Skin of body (tissue), 1 donor: ENCODE measurements at regions not wholly inside any gene's neighbourhood (a gene's known extent, or its start where the extent isn't known, plus 50 kb on each side); places are given as distances from the start of the nearest gene placed in this dataset.

Source experiments
- DNase-seq: peaks from one replicate; lab custom pipeline; 2025; lab: John Stamatoyannopoulos, UW

DNA sequence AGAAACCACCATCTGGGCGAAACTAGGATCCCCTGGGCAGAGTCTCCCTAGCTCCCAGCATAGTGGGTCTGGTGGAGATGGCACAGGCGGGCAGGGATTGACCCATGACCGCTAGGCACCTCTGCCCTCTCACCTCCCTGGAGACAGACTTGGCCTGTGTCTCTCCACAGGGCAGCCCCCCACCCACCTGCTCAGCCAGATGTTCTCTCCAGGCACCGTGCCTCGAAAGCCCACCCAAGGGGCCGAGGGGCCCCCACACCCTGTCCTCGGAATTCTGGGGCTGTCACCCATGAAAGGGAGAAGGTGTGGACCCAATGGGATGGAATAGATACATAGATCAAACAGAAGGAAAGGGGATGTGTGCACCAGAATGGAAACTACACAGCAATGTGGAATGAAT lies 229.1 kb upstream of the RTL1 start:
- DNase-seq, result no peak

DNA sequence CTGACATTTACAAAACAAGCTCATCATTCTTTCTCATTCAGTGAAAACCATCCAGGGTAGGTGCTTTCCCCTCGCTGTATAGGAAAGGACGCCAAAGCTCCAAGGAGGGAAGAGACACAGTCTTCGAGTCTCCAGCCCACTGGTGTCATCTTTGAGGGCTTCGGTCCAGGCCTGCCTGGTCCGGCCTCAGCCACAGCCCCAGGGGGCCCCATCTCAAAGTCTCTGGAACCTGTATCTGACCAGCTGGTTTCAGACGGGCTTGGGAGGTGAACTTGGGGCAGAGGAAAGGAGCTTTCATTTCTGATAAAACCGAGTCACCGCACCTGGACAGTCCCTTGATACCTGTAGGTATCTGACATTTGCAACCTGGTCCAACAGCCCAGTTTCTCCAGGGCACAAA lies 229.5 kb upstream of the RTL1 start:
- DNase-seq, result no peak

DNA sequence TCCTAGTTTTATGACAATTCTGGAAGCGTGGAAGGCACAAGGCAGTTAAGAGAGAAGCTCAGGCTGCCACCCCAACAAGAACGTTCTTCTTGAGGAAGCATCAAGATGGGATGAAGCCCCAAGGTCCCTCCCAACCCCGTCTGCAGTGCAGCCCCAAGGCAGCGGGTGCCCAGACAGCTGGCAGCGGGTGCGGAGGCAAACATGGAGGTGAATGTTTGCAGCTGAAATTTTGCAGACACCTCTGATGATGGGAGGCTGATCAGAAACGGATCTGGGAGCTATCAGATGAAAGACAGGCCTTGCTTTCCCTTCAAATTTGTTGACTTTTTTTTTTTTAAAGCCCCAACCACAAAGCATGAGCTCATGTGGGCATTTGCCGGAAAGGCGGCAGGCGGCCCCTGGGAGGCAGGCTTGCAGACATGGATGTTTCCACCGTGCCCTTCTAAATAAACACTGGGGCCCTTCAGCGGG lies 230.7 kb upstream of the RTL1 start:
- no peak for DNase-seq

DNA sequence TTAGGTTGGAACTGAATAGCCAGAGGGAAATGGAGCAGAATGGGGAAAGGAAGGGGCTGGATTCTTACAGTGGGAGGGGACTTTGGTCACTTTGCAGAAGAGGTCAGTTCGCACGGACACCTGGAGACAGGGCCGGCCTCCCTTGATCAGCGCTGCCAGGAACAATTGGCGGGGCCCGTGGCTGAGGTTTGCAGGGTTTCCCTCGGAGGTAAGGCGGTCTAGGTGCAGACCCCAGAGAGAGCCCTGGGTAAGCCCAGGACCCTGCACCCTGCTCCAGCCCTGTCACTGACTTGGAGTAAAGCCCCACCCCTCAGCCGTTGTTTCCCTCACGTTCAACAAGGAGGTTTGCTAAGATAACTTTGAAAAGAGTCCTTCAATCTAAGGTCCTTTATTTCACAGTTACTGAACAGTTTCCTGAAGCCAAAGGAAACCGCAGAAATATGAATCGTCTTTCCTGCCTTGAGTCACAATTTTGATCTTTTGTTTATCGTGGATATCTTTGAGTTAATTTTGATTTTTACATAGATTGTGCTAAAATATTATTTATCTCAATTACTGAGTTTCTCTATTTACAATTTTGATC lies 231.4 kb upstream of the RTL1 start:
- no peak for DNase-seq

DNA sequence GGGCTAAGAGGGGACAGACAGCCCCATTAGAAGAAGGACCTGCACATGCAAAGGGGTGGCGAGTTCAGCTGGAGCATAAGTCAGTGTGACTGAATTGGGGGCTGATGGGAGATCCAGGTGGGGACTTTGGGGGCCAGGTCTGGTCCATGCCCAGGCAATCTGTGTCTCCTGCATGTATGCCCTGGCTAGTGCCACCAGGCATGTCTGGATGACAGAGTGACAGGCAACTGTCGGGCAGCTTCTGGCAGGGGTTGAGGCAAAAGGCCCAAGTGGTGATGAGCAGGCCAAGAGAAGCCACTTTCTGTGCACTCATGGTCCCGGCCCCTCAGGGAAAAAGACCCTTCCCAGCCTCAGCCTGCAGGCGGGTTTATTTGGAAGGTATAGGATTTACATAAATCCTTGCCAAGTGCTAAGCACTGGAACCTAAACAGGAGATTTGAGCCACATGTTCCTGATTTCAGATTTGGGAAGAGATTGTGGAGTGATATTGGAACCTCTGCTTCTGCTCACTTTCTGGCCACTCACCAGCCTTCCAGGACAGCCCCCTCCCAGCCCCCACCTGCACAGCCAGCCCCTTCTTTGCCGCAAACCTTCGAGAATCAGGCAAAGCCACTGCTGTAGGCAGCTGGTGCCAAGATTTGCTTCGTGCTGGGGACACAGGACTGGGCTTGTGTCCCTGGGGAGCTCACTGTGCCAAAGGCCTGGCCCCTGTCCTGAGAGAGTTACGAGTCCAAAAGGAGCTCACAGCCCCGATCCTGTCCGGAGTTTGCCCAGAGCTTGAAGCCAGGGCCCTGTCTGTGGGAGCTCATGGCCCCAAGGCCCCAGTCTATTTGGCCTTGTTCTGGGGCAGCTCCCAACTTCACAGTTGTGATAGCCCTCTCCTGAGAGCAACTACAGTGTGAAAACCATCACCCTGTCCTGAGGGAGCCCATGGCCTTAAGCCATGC lies 232.5 kb upstream of the RTL1 start:
- DNase-seq, result no peak

DNA sequence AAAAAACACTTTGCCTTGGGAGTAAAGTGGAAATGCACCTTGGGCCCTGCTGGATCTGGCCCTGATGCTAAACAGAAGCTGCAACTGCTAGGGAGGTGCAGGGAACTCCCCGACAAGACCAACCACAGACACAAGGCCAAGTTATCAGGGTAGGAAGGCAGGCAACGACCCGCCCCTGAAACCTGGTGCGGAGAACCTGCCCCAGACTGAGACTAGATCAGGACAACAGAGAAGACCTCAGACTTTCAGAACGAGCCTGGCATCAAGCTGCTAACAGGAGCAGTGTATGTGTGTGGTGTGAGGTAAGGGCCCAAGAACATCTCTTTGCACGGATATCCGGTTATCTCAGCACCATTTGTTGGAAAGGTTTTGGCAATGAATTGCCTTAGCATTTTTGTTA lies 233.7 kb upstream of the RTL1 start:
- no peak for DNase-seq

DNA sequence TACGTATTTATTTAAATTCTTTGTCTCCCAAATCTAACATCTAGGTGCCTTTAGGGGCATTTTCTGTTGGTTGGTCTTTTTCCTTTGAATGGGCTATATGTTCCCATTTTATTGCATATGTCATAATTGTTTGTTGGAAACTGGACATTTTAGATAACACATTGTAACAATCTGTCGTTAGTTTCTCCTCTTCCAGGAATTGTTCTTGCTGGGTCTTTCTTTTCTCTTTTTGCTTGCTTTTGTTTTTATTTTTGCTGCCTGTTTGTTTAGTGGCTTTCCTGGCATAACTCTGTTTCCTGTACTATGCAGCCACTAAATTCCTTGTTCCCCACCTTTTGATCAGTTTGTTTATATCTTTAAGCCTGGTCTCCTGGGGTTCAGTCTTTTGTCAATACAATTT lies 244.3 kb upstream of the RTL1 start:
- no peak for DNase-seq

DNA sequence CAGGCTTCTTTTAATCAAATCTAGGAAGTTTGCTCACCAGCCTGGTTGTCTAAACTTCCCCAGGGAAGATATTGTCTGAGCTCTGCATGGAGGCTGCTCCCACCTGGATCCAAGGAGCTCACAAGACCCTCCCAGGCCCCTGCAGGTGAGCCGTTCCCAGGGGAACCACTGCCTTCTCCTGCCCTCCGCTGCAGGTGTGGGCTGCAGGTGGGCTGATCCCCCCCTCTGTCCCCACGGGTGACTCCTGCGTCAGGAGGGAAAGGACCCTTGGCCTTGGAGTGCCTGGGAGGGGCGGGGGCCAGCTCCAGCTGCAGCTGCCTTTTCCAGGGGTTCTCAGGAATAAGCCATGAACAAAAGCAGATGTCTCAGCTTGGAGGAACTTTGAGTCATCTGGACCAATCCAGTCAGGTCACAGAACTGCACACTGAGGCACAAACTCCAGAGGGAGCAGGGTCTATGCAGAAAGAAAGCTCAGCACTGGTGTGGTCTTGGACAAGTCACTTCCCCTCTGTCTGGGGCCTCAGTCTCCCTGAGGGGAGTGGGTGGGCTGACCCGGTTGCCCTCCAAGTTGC lies 246.6 kb upstream of the RTL1 start:
- no peak for DNase-seq

DNA sequence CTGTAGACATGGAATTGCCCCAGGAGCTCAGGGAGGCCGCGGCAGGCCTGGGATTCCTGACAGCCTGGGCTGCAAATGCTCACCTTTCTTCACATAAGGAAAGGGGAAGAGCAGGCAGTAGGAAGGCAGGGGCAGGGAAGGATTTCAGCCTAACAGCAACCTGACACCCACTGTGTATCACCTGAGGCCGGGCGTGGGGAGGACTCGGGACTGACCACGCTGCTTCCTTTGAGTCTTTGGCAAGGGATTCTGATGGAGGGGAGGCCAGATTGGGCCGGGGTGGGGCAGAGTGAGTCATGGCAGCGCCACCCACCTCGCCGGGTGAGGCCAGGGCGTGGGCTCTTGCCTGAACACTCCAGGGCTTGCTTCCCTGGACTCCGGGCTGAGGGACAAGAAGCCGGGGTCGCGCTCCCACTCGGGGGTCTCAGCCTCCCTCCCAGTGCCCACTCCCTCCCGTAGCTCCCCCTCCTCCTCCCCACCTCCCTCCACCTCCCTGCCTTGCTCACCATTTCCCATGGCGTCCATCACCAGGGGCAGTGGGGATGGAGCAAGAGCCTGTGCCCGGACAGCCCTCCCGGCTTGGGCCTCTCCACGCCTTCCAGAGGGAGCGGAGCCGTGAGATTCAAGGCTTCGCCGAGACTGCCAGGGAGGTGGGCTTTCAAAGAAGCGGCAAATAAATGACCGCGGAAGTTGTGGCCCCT lies 247.9 kb upstream of the RTL1 start:
- no peak for DNase-seq

DNA sequence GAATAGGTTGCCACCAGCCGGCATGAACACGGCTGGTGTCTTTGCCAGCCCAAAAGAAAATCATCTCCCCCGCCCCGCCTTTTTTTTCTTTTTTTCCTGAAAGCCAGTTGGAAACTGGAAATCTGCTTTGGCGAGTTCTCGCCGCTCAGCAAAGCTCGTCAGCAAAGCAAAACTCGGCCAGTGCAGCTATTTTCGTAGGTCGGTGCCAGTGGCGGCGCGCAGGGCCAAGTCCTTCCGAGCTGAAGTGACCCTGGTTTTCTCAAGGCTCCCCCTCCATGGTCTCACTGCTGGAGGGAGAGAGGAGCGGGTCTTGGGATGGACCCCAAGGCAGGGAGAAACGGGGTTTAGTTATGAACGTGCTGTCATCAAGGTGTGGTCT lies 248.4 kb upstream of the RTL1 start:
- DNase-seq, result no peak

DNA sequence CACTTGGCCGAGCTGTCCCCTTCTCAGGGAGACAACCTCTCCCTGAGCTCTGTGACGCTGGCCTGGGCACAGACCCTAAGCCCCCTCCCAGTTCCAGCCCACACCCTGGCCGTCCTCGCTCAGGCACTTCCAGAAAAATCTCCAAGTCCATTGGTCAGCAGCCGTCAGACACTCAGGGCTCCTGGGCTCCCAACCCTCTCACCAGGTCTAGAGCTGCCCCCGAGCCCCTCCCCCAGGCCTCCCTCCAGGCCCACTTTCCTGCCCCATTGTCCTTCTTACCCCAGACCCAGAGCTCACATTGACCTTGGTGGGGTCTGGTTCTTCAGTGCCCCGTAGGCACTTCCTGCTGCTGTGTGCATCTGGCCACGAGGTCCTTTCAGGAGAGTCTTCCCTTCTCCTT lies 249.3 kb upstream of the RTL1 start:
- no peak for DNase-seq

DNA sequence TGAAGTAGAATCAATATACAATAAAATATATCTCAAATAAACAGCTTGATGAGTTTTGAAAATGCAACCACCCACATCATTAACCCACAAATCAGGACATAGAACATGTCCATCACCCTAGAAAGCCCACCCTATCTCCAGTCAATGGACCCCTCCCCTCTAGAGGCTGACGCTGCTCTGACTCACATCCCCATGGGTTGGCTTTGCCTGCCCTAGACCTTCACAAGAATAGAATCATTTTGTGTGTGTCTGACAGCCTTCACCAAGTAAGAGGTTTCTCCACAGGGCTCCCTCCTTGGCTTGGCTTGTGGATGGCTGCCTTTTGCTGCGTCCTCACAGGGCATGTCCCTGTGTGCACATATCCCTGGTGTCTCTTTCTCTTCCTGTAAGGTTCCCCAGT lies 250.2 kb upstream of the RTL1 start:
- no peak for DNase-seq

DNA sequence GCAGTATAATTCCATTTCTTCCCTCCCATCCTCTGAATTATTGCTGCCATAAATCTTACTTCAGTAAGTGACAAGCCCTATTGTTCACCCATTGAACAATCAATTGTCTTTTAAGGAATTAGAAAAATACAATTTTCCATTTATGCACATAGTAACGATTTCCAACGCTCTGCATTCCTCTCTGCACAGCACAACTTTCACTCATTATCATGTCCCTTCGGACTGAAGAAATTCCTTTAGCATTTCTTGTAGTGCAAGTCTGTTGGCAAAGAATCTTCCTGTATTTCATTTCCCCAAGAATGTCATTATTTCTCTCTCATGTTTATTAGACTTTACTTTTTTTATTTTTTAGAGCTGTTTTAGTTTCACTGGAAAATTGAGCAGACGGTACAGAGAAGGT lies 252.1 kb upstream of the RTL1 start:
- DNase-seq, result peak; percentile 72

DNA sequence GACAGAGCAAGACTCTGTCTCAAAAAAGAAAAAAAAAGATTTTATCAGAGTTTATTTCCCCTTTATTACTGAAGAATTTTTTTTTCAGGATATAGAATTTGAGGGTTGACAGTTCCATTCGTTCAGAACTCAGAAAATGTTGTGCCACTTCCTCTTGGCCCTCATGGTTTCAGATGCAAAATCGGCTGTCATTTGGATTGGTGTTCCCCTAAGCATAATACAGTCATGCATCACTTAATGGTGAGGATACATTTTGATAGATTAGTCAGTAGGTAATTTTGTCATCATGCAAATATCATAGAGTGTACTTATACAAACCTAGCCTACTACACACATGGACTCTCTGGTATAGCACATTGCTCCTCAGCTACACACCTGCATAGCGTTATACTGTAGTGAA lies 263.9 kb upstream of the RTL1 start:
- no peak for DNase-seq

DNA sequence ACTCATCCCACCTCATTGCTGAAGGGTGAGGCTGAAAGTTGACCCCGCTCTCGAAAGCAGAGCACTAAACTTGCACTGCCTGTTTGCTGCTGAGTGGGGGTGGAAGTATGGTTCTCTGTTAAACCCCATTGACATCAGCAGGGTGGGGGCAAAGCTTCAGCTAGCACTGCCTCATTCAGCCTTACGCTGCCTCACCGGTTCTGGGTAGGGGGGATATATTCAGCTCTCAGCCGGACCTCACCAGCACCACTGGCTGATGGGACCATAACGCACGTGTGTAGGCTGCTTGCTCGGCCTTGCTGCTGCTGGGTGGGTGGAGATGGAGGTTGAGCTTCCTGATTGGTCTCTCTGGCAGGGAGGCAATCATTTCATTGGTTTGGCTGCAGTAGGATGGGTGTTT lies 265.7 kb upstream of the RTL1 start:
- DNase-seq, result no peak

DNA sequence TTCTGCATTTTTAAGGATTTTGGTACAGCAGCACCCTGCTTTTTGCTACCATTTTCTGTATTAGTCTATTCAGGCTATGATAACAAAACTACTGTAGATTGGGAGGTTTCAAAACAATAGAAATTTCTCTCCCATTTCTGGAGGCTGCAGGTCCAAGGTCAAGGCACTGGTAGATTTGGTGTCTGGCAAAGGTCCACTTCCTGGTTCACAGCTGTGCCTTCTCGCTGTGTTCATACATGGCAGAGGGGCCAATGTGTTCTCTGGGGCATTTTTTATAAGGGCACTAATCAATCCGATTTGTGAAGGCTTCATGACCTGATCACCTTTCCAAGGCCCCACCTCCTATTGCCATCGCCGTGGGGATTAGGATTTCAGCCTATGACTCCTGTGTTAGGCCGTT lies 268.1 kb upstream of the RTL1 start:
- DNase-seq, result no peak

DNA sequence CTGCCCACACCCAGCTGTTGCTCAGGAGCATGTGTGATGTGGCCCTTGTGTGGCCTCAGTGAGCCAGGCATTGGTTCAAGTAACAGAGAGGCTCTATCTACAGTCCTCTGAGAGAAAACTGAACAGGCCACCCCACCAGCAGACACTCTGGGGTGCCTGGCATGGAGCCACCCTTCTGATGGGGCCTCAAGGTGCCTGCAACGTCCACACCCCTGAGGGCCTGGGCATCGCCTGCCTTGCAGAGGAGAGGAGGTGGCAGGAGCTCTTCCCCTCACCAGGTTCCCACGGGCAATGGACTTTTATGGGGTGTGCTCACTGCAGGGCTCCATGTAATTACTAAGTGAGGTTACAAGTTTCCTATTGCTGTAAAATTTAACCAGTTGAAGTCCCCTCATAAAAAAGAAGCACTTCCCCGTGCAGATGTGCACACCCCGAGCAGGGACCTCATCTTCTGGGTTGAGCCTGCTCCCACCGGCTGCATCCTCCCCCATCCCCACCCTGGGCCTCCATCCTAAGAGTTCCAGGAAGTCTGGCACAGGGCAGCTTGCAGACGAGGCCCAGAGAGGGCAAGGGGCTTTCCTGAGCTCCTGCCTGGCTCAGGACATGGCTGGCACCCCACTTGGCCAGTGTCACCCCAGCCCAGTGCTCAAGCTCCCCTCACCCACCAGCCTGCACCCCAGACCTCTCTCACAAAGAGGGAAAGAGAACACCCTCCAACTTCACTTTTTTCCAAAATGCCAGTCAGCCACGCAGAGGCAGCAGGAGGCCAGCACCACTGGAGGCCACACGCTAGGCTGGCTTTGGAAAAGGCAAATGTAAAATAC lies 270.4 kb upstream of the RTL1 start:
- no peak for DNase-seq

DNA sequence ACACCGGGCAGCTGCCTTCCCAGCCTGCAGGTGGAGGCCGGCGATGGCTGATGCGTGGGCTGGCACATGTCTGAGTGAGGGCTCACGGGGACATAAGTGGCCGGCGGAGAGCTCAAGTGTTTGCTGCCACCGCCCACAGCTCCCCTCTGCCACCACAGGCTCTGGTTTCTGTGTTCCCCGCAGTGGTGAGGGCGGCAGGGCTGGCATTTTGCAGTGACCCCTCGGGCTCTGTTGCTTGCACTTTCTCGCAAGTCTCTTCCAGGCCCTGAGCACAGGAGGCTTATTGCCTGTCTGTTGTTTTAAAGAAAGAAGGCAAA lies 271.0 kb upstream of the RTL1 start:
- DNase-seq, result no peak

DNA sequence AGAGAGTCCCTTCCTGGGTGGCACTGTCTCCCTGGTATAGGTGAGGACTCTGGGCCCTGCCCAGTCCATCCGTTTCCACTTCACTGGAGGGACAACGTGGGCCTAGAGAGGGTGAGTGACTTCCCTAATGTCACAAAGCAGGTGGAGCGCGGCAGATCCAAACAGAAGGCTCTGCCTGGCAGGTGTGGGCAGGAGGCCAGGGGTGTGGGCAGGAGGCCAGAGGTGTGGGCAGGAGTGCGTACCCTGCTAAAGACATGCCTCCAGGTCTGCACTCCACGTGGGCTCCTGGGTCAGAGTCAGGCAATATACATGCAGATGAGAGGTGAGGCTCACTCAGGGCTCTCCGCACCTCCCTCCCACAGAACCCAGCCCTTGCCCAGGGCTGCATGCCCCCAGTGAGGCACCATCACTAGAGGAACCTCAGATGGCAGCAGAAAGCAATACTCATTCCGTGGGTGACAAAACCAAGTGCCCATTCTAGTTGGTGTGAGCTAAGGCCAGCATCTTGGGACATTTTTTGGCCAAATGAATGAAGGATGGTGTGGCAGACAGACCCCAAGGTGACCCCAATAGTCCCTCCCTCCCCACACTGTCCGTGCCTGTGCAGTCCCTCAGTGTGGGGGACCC lies 271.6 kb upstream of the RTL1 start:
- DNase-seq, result no peak

DNA sequence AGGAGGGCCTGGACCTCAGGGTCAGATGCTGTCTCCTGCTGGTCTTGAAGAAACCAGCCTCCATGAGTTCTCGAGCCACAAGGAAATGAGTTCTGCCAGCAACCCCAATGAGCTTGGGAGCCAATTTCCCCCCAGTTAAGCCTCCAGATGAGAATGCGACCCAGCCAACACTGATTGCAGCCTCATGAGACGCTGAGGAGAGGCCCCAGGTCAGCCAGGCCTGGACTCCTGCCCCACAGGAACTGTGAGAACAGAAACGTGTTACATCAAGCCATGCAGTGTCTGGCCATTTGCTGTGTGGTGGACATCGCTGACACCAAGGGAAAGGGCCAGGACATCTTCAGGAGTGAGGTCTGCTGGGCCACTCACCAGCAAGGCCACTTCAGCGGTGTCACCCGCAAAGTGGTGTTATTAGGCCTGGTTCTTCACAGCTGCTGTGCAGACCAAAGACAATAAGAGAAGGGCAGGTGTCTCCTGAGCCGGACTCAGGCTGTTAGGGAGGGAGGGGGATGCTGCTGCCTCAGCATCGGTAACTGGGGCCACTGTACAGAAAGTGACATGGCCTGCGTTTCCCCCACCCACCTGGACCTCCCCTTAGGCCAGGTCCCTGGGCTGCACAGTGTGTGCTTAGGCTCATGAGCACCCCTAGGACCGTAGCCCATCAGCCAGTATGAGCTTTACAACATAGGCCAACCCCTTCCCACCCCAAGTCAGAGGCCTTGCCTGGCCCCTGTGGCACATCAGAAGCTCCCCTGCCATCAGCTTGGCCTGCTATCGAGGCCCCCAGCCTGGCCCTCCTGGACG lies 272.4 kb upstream of the RTL1 start:
- DNase-seq, result no peak
